GM10266 (cell line): ENCODE measurements at regions not wholly inside any gene's neighbourhood (a gene's known extent, or its start where the extent isn't known, plus 50 kb on each side); places are given as distances from the start of the nearest gene placed in this dataset.

Source experiments
- DNase-seq: peaks from one replicate; pipeline ENCODE4 v3.0.0; 2012; ENCODE audit errors: extremely low spot score
- CTCF ChIP-seq: IDR thresholded peaks from 2 replicates; pipeline ENCODE4 v1.5.1; 2012; ENCODE audit warnings: mild to moderate bottlenecking, low read depth; ENCODE audit not compliant: control insufficient read depth, insufficient read depth; ENCODE audit errors: missing control alignments

- DNase-seq, result no peak
- no peak for TF ChIP-seq CTCF
Observed at GRCh38 chr13:59534806-59535205, 628.9 kb downstream of the DIAPH3 start.

- no peak for DNase-seq
- TF ChIP-seq CTCF, result no peak
Observed at GRCh38 chr13:59537500-59537899, 626.2 kb downstream of the DIAPH3 start.

GRCh38 chr13:59538512-59538911, 625.2 kb downstream of the DIAPH3 start:
- no peak for TF ChIP-seq CTCF
- no peak for DNase-seq

- DNase-seq, result no peak
Observed at GRCh38 chr13:59542303-59542702, 621.4 kb downstream of the DIAPH3 start.

GRCh38 chr13:59543418-59543817, 620.3 kb downstream of the DIAPH3 start:
- no peak for DNase-seq
- no peak for TF ChIP-seq CTCF

More at GRCh38 chr13:59542303-59542702, 621.4 kb downstream of the DIAPH3 start:
- TF ChIP-seq CTCF, result no peak

- no peak for TF ChIP-seq CTCF
- no peak for DNase-seq
Observed at GRCh38 chr13:59545007-59545406, 618.7 kb downstream of the DIAPH3 start.

- no peak for DNase-seq
- no peak for TF ChIP-seq CTCF
Observed at GRCh38 chr13:59546178-59546577, 617.5 kb downstream of the DIAPH3 start.
